ENCODE measurements at regions not wholly inside any gene's neighbourhood (a gene's known extent, or its start where the extent isn't known, plus 50 kb on each side); places are given as distances from the start of the nearest gene placed in this dataset.

GRCh38 chr18:50457639-50458038 lies 82.8 kb downstream of the SKA1 start:
- TF ChIP-seq, protein P1, sequence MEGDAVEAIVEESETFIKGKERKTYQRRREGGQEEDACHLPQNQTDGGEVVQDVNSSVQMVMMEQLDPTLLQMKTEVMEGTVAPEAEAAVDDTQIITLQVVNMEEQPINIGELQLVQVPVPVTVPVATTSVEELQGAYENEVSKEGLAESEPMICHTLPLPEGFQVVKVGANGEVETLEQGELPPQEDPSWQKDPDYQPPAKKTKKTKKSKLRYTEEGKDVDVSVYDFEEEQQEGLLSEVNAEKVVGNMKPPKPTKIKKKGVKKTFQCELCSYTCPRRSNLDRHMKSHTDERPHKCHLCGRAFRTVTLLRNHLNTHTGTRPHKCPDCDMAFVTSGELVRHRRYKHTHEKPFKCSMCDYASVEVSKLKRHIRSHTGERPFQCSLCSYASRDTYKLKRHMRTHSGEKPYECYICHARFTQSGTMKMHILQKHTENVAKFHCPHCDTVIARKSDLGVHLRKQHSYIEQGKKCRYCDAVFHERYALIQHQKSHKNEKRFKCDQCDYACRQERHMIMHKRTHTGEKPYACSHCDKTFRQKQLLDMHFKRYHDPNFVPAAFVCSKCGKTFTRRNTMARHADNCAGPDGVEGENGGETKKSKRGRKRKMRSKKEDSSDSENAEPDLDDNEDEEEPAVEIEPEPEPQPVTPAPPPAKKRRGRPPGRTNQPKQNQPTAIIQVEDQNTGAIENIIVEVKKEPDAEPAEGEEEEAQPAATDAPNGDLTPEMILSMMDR (IDR thresholded peaks at IDR 0.05 in 2 of 3, conservative IDR thresholded peaks at IDR 0.05 in 1 of 3; ENCODE audit: borderline replicate concordance in 1 of 3, insufficient read depth in 1 of 3, low read depth in 2 of 3, low read length in 2 of 3) = no peak
- no peak for TF ChIP-seq RAD21 (IDR thresholded peaks at IDR 0.05; ENCODE audit: low read depth)
- no peak for TF ChIP-seq ZNF274 (IDR thresholded peaks at IDR 0.05; ENCODE audit: low read depth, low read length)
